ENCODE measurements at regions not wholly inside any gene's neighbourhood (a gene's known extent, or its start where the extent isn't known, plus 50 kb on each side); places are given as distances from the start of the nearest gene placed in this dataset.

GRCh38 chr6:163923658-163924411 is 509.3 kb downstream of the QKI start:
- no peak for ATAC-seq
- Histone ChIP-seq H3K4me1 (peaks cover 0 to 3% (median 0%) of the 10 kb centered on the region in 3 donors), H3K27me3 (peaks cover 9% of the 10 kb centered on the region), H3K27ac (no peak overlapping the region), H3K36me3 (no peaks in the 10 kb centered on the region), H3K4me3 (no peak overlapping the region), H3K9me3 (no peaks in the 10 kb centered on the region)
- WGBS, 2 donors (ENCODE audit: low coverage in 1 of 2) = 73 to 78% methylated on average over 12 to 15 of the region's 15 CpGs
- TF ChIP-seq CTCF (IDR thresholded peaks at IDR 0.05) = no peak
- TF ChIP-seq EP300 (IDR thresholded peaks at IDR 0.05) = no peak
- no peak for TF ChIP-seq POLR2AphosphoS5 (IDR thresholded peaks at IDR 0.05)
- no peak for TF ChIP-seq POLR2A (IDR thresholded peaks at IDR 0.05)

- no peak for TF ChIP-seq POLR2AphosphoS5 (IDR thresholded peaks at IDR 0.05)
- 98 to 100% methylated on average over 4 of the region's 4 CpGs for WGBS, 2 donors (ENCODE audit: low coverage in 1 of 2)
These were observed 508.0 kb downstream of the QKI start for GRCh38 chr6:163922562-163922961.

GRCh38 chr6:163919652-163920051 is 505.1 kb downstream of the QKI start:
- WGBS, 2 donors (ENCODE audit: low coverage in 1 of 2) = 29 to 49% methylated on average over 7 to 8 of the region's 8 CpGs
- Histone ChIP-seq H3K27me3 (peaks cover 11% of the 10 kb centered on the region), H3K4me1 (no peaks in the 10 kb centered on the region), H3K27ac (no peak overlapping the region), H3K9me3 (no peaks in the 10 kb centered on the region), H3K36me3 (no peaks in the 10 kb centered on the region), H3K4me3 (no peak overlapping the region)
- ATAC-seq = no peak
- TF ChIP-seq CTCF (IDR thresholded peaks at IDR 0.05) = no peak
- TF ChIP-seq POLR2A (IDR thresholded peaks at IDR 0.05) = no peak
- no peak for TF ChIP-seq POLR2AphosphoS5 (IDR thresholded peaks at IDR 0.05)
- TF ChIP-seq EP300 (IDR thresholded peaks at IDR 0.05) = no peak

More at GRCh38 chr6:163922562-163922961, 508.0 kb downstream of the QKI start:
- H3K4me1 ChIP-seq = peaks cover 0 to 3% (median 0%) of the 10 kb centered on the region in 3 donors
- no peak for ATAC-seq
- H3K4me3 ChIP-seq = no peak overlapping the region
- H3K27me3 ChIP-seq = peaks cover 11% of the 10 kb centered on the region
- H3K36me3 ChIP-seq = no peaks in the 10 kb centered on the region
- no peaks in the 10 kb centered on the region for H3K9me3 ChIP-seq
- no peak overlapping the region for H3K27ac ChIP-seq

GRCh38 chr6:163916315-163917081 is 502.0 kb downstream of the QKI start:
- H3K9me3 ChIP-seq = no peaks in the 10 kb centered on the region
- H3K27ac ChIP-seq = no peak overlapping the region
- no peak for ATAC-seq
- H3K4me3 ChIP-seq = no peak overlapping the region
- TF ChIP-seq POLR2A (IDR thresholded peaks at IDR 0.05) (no peak), EP300 (IDR thresholded peaks at IDR 0.05) (no peak), CTCF (IDR thresholded peaks at IDR 0.05) (no peak), POLR2AphosphoS5 (IDR thresholded peaks at IDR 0.05) (no peak)
- 77 to 85% methylated on average over 4 to 6 of the region's 6 CpGs for WGBS, 2 donors (ENCODE audit: low coverage in 1 of 2)
- no peaks in the 10 kb centered on the region for H3K4me1 ChIP-seq
- peaks cover 11% of the 10 kb centered on the region for H3K27me3 ChIP-seq
- no peaks in the 10 kb centered on the region for H3K36me3 ChIP-seq

- Histone ChIP-seq H3K36me3 (no peaks in the 10 kb centered on the region), H3K9me3 (no peaks in the 10 kb centered on the region), H3K4me3 (no peak overlapping the region), H3K27me3 (peaks cover 11% of the 10 kb centered on the region), H3K4me1 (no peaks in the 10 kb centered on the region), H3K27ac (no peak overlapping the region)
- TF ChIP-seq EP300 (IDR thresholded peaks at IDR 0.05) (no peak), POLR2A (IDR thresholded peaks at IDR 0.05) (no peak), CTCF (IDR thresholded peaks at IDR 0.05) (no peak), POLR2AphosphoS5 (IDR thresholded peaks at IDR 0.05) (no peak)
- ATAC-seq = no peak
- WGBS, 2 donors (ENCODE audit: low coverage in 1 of 2) = 87 to 92% methylated on average over 8 of the region's 8 CpGs
These were observed 500.6 kb downstream of the QKI start for GRCh38 chr6:163915131-163915530.
